Glomerular visceral epithelial cell (primary cell): ENCODE measurements at regions not wholly inside any gene's neighbourhood (a gene's known extent, or its start where the extent isn't known, plus 50 kb on each side); places are given as distances from the start of the nearest gene placed in this dataset.

ENCODE experiments used
- DNase-seq: peaks from one replicate; pipeline ENCODE4 v3.0.0-alpha.2; 2016; ENCODE audit errors: extremely low spot score

DNA sequence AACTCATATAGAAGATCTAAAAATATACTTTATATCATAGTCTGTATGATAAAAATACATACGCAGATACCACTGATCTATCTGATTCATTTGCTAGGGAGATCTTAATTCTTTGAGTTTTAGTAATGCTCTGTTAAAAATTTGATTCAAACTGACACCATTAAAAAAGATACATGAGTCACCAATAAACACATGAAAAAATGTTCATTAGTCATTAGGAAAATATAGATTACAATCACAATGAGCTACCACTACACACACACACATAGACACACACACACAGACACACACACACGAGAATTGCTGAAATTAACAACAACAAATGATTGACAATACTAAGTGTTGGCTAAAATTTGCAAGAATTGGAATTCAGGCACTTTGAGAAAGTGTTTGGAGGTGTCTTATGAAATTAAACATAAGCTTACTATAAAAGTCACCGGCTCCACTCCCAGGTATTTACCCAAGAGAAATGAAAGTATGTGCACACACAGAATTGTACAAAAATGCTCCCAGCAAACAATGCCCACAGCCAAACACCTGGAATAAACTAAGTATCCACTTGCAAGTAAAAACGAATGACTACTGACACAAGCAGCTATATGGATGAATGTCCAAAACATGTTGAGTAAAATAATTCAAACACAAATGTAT, 117.7 kb upstream of the GGTLC1 start:
- no peak for DNase-seq

DNA sequence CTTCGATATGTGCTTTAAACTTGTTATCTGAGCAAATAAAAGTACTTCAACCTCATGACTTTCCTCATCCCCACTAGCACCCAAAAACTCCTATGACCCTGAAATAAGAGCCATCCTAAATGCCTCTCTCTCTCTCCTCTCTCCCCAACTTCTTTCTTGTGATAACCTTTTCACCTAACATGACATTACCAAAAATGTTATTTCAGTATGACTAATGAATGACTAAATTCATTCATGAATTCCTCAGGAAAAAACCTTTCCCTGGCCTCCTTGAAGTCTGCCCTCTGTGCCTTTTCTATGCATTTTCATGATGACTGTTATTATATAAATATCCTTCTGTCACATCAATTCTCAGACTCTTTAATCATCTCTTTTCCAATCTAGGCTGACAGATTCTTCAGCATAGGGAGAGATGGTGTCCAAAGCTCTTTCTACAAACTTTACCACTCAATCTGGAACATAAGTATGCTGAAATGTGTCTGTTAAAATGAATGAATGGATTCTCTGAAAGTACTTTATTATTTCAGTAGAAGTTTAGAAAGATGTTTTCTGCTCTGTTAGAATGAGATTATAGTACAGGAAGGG, 114.3 kb upstream of the GGTLC1 start:
- DNase-seq: no peak

DNA sequence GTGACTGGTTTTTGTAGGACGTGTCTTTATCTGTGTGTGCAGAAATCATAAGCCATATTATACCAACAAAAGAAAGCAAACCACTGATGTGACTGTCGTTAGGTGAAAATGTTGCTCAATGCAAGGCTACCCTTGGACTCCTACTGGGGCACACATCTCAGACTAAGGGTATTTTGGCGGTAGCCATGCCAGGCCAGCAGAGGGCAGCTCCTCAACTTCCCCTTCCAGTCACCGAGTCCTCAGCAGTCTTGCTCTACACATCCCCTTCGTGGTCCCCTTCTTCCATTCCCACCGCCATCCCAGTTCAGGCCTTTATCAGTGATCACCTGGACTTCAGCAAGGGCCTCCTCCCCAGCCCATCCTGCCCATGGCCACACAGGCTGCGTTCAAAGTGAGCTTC, 113.7 kb upstream of the GGTLC1 start:
- no peak for DNase-seq

DNA sequence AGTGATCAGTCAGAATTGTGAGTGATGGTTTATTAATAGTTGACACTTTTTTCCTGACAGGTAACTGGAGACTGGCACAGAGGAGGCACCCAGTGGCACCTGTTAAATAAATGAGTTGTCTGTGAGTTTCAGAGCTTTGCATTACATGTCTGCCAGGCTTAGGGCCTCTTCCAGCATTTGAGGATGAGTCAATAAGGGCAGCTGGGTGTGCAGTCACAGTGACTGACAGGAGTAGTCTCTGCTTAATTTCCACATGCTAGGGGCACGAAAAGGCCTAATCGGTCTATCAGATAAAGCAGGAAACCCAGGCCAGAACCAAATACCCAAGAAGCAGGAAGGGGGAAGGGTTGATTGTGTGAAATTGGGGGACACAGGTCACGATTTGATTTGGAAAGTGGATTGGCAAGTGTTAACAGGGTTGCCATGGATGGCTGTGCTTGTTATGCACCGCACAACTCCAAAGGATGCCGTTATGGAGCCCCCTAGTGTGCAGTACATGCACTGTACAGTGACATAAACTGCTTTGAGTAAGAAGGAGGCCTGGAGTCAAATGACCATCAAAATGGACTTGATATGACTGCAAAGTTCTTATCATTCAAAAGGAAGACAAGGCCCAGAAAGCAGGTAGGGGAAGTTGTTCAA, 111.9 kb upstream of the GGTLC1 start:
- peak; percentile 29 for DNase-seq

DNA sequence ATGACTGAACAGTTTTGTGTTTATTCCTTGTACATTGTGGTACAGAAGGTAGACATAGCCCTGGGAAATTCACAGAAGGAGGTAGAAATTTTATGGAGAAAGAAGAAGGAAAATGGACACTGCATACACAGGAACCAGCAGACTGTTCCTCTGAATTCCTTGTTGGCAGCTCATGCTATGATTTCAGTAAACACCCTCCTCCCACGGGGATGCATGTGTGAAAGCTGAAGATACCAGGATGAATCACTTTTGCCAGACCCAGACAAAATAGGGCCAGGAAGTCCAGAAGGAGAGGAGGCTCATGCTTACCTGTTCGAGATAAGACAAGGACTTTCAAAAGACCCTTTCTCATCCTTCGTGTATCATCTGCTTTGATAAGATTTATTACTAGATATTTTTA, 110.3 kb upstream of the GGTLC1 start:
- DNase-seq: no peak

DNA sequence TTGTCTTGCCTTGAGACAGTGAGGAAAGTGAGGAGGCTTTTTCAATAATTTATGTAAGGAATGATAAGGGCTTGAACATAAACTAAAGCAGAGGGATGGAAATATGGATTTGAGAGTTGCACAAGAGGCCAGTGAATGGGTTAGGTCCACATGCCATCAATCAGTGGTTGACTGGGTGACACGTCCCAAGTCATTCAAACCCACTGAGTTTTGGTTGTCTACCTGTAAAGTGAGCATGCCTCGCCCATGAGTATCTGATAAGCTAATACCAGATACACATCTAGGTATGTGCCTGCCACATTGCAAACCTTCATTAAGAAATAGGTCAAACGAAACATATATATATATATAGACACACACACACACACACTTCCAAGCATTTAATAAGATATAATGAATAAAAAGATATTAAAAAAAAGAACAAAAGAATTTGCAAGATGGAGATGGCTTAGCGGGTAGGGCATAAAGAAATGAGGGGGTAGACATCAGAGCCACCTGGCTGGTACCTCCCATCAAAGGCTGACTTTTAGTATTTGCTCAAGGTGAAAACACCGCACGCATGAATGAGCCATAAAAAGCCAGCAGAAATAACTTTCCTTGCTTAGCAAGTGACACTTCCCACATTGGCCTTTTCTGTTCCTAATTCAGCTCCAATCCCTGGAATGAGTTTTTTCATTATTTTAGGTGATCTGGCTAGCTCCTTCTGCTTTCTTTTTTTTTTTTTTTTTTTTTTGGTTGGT, 109.1 kb upstream of the GGTLC1 start:
- DNase-seq: no peak

DNA sequence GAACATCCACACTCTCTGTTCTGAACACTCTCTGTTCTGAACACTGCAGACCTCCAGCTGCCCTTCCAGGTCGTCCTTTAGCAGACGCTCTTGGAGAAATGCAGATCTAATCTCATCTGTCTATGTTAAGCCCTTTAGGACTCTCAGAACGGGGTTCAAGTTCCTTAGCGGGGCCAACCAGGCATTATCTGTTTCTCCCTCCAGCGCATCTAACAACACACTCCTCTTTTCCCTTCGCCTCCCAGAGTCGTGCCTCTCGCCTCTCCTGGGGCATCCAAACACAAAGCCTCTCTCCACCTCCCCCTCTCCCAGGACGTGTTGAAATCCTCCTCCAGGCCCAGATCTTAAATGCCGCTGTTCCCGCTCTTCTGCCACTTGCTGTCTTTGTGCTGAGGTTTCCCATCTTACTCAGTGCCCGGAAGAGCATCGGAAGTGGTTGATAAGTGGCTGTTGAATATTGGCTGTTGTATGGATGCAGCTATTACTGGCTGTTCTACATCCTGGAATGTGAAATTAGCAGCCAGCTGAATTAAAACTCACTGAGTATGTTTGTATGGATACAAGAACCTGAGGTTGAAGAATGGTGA, 108.4 kb upstream of the GGTLC1 start:
- DNase-seq: no peak

DNA sequence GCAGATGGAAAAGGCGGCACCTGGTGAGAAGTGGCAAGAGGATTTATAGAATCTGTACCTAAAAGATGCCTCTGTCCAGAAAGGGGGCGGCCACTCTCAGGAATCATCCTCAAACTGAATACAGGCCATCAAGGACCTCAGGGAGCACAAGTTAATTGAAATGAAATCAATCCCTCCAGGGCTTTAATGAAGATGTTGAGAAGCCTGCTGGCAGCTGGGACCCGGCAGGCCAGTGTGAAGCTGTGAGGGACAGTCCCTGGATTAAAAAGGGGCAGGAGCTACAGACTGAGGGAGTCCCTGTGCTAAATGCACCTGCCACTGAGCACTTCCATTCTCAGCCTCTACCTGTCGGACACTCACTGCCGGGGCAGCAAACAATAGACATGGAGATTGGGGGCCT, 107.7 kb upstream of the GGTLC1 start:
- DNase-seq: no peak

DNA sequence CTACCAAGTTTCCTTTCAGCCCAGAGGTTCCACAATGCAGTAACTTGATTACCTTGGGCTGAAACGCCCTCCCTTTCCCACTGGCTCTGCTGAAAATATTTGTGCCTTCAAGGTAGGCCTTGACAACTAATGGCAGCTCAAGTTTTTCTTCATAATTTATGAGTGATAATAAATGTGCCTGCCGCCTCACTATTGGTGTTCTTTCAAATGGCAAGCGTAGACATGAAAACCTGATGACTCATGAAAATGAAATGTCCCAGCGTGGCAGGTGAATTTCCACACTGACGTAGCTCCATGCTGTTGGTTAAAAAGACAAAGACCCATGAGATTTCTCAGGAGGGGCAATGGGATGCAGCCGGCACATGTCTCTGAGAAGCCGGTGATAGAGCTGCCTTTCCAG, 107.2 kb upstream of the GGTLC1 start:
- DNase-seq: no peak

DNA sequence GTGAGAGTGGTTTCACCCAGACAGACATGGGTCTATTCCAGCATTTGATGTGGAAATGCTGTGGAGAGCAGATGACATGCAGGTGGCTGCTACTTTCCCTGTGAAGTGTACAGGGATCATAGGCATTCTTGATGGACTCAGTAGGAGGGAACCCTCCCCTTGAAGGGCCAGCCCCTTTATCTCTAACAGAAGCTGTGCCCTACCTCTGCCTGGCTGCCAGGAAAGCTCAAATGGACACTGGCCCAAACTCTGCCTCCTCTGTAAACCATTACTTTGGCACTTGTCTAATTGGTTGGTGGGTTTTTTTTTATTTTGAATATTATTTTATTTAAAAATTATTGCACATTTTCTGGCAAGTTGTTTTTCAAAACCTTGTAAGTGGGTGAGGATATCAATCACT, 106.7 kb upstream of the GGTLC1 start:
- DNase-seq: no peak

DNA sequence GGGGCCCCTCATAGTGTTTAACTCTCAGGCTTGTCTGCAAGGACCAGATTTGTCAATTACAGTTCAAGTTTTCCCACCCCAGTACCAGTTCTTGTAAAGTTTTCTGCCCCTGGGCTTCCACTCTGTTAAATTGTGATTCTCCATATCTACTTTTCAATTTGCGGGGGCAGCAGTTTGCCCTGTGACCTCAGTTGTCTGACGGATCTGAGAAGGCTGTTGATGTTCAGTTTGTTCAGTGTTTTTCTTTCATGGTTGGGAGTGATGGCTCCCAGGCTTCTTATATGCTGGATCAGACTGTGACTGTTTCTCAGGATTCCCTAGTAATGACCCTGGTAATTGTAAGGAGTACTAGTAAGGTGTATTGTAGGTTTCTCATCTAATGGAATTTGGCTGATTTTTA, 101.0 kb upstream of the GGTLC1 start:
- DNase-seq: no peak

DNA sequence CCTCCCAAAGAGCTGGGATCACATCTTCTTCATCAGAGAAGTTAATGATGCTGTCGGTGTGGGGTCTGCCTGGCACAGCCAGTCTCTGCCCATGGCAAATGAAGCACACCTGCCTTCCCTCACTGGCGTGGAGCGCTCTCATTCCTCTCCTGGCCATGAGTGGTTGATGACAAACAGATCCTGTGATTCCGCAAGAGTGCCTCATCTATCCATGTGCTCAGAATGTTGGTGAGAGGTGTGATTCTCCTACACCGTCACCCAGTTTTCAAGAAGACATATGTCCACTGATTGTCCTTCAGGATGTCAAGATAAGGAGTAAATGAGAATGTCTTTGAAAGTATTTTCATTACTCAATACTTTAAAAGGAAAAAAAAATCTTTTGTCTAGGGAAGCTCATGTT, 97.5 kb upstream of the GGTLC1 start:
- DNase-seq: no peak

DNA sequence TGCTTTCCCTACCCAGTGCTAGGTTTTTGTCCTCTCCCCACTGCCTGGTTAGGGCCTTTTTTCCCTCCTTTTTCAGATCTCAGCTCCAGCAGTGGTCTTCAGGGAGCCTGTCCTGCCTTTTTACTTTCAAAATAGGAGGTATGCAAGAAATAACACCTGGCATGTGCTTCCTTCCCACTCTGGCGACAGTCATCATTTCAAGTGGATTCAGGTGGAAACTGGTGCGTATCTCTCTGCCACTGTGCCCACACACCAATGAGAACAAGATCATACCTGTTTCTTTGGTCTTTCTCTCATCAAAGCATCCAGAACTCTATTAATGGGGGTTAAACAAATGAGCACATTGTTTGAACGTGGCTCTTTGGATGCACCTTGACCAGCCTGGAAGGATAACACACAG, 95.7 kb upstream of the GGTLC1 start:
- DNase-seq: no peak

DNA sequence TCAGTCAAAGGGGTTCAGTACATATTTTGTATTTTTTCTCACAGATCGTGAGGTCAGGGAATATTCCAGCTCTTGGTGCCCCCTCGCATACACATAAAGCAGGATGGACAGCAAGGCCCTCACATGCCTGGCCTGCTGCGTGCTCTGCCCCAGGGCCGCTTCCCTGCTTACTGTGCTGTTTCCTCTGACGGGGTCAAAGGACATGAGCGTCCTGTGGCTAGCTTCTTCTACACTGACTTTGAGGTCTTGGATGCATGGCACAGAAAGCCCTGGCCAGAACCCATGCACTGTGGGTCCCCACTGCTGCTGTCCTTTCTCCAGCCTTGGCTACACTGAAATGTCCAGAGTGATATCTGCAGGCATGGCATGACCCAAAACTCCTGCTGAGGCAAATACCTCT, 92.5 kb upstream of the GGTLC1 start:
- DNase-seq: no peak

DNA sequence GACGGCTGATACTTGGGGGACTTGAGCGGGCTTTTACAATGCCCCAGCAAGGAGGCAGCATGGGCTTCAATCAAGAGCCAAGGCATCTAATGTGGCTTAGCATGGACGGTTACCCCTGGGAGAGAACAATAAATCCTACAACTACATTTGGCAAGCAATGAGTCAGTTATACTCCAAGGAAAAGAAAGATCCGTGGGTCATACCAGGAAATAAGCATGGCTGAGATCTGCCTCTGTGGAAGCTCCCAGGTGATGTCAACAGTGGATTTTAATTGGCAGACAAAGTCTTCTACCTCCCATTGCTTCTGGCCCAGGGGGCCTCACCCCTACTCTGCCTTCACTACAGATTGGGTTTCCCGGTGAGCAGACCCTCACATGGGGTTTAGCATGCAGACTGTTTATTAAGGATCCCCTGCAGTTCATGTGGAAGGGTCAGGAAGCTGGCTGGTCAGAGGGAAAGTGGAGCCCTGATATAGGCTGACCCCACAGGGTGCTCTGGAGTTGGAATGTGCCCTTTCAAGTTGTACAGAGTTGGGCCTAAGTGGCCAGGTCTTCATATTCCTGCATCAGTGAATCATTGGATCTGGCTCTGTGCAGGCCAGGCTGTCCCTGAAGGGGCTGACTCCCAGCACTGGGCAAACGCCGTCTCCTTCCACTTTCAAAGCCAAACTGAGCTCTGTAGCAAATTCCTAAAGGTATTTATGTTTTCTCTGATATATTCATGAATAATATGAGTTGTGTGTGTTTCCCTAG, 91.3 kb upstream of the GGTLC1 start:
- DNase-seq: no peak

DNA sequence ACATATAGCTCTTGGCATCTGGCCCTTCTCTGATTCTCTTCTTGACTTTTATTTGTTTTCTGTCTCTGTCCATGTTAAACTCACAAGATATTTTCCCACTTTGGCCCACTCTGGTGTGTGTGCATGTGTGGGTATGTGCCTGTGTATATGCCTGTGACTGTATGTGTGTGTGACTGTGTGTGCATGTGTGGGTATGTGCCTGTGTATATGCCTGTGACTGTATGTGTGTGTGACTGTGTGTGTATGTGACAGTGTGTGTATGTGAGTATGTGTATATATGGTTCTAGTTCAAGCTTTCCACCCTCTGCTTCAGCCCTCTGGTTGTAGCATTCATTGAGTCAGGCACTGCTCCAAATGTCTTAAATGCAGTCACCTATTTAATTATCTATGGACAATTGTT, 88.6 kb upstream of the GGTLC1 start:
- DNase-seq: no peak

DNA sequence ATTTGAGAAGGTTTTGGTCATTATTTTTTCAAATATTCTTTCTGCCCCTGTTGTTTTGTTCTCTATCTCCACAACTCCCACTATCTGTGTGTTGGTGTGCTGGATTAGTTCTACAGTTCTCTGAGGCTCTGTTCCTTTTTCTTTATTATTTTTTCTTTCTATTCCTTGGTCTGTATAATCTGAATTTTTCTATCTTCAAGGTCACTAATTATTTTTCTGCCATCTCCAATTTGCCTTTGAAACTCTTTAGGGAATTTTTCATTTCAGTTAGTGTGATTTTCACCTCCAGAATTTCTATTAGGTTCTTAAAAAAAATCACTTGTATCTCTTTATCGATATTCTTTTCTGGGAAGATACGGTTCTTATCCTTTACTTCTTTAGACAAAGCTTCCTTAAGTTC, 82.1 kb upstream of the GGTLC1 start:
- DNase-seq: no peak

DNA sequence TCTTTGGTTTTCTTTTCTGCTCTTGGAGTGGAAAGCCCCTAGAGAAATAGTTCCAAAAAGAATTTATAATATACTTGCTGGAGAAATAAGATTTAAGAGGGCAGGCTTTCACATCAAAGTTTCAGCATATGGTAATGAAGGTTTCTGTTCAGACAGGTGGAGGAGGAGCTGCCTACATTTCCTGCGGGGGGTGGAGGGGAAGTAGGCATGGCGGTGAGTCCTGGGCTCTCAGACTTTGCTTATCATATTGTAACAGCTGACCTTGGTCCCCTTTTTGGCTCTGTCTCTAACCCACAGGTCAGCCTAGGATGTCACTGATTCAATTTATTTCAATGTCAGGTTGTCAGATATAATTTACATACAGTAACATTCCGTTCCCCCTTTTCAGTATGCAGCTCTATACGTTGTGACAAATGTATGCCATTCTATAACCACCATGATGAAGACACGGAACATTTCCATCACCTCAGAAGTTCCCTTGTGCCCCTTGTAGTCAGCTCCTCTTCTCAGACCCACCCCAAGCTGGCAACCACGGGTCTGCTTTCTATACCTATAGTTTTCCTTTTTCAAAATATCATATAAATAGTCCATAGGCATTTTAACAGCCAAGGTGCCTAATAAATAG, 77.6 kb upstream of the GGTLC1 start:
- DNase-seq: no peak

DNA sequence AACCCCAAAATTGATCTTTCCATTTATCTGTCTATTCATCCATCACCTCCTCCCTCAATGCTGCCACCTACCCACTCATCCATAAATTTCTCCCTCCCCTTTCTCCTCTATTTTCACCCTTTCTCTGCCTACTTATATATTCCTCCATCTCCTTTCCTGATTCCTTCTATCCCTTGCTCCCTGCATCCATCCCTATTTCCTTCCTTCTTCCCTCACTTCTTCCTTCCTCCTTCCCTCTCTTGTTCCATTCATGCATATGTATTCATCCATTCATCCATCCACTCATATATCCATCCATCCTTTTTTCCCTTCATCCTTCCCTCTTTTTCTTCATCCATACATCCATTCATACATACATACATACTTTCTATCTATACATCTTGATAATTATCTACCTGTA, 76.3 kb upstream of the GGTLC1 start:
- no peak for DNase-seq

DNA sequence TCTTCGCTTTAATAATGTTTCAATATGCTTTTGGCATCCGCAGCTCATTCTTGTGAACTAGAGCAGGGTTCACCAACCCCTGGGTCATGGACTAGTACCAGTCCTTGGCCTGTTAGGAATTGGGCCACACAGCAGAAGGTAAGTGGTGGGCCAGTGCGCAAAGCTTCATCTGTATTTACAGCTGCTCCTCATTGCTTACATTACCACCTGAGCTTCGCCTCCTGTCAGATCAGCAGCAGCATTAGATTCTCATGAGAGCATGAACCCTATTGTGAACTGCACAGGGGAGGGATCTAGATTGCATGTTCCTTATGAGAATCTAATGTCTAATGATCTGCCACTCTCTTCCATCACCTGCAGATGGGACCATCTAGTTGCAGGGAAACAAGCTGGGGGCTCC, 75.5 kb upstream of the GGTLC1 start:
- DNase-seq: no peak

DNA sequence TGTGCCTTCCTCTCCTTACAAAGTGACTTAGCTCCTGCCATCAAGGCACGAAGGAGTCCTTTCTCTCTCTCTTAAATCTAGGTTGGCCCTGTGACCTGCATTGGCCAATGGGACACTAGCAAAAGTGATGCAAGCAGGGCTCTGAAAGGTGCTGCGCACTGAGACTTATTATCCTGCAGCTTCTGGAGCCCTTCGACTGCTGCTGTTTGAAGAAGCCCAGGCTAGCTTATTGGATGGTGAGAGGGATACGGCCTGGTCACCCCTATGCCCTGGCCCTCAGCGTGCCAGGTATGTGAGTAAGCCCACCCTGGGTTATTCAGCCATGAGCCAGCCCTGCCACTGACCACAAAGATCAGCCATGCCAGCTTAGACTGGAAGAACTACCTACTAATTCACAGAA, 74.5 kb upstream of the GGTLC1 start:
- no peak for DNase-seq
